Fibroblast of skin of left biceps (primary cell): ENCODE measurements at regions not wholly inside any gene's neighbourhood (a gene's known extent, or its start where the extent isn't known, plus 50 kb on each side); places are given as distances from the start of the nearest gene placed in this dataset.
"Not testable (repeated sequence)": the region's sequence is repeated elsewhere in the genome, so short reads cannot be mapped to it uniquely, and the experiment has no call there.

Source experiments
- DNase-seq, 2 experiments: peaks; one replicate each; pipeline ENCODE4 v3.0.0-alpha.2; 2013; ENCODE audit warnings: low read depth in 2 of 2

GRCh38 chr16:77062878-77063675, 127.9 kb upstream of the MON1B start:
- no peak for DNase-seq

GRCh38 chr16:77063676-77064016, 127.3 kb upstream of the MON1B start:
- DNase-seq = no peak

- DNase-seq = no peak
These were observed 127.0 kb upstream of the MON1B start for GRCh38 chr16:77064037-77064436.

- DNase-seq = no peak
These were observed 124.0 kb upstream of the MON1B start for GRCh38 chr16:77066896-77067496.

- no peak for DNase-seq
These were observed 123.1 kb upstream of the MON1B start for GRCh38 chr16:77067900-77068299.

- DNase-seq = no peak
These were observed 122.6 kb upstream of the MON1B start for GRCh38 chr16:77068402-77068801.

GRCh38 chr16:77069929-77070328, 121.1 kb upstream of the MON1B start:
- DNase-seq = no peak

GRCh38 chr16:77070683-77071082, 120.3 kb upstream of the MON1B start:
- DNase-seq = no peak

GRCh38 chr16:77076839-77077238, 114.2 kb upstream of the MON1B start:
- DNase-seq = no peak

GRCh38 chr16:77077256-77077922, 113.6 kb upstream of the MON1B start:
- no peak for DNase-seq

- no peak for DNase-seq
These were observed 105.0 kb upstream of the MON1B start for GRCh38 chr16:77085981-77086380.

GRCh38 chr16:77090062-77090461, 100.9 kb upstream of the MON1B start:
- DNase-seq = no peak

- DNase-seq = no peak
These were observed 97.7 kb upstream of the MON1B start for GRCh38 chr16:77093309-77093708.

- no peak for DNase-seq
These were observed 97.0 kb upstream of the MON1B start for GRCh38 chr16:77093999-77094398.

- DNase-seq = no peak
These were observed 79.9 kb upstream of the MON1B start for GRCh38 chr16:77111056-77111565.

GRCh38 chr16:77112746-77113145, 78.2 kb upstream of the MON1B start:
- no peak for DNase-seq

- DNase-seq = no peak
These were observed 77.2 kb upstream of the MON1B start for GRCh38 chr16:77113835-77114234.

GRCh38 chr16:77114361-77114760, 76.6 kb upstream of the MON1B start:
- DNase-seq = not testable (repeated sequence)

- DNase-seq = no peak
These were observed 74.1 kb upstream of the MON1B start for GRCh38 chr16:77116856-77117255.

GRCh38 chr16:77117707-77118106, 73.3 kb upstream of the MON1B start:
- DNase-seq = no peak

- no peak for DNase-seq
These were observed 59.6 kb upstream of the MON1B start for GRCh38 chr16:77131398-77131797.

- no peak for DNase-seq
These were observed 58.9 kb upstream of the MON1B start for GRCh38 chr16:77132051-77132618.

- no peak for DNase-seq
These were observed 57.3 kb upstream of the MON1B start for GRCh38 chr16:77133706-77134105.
